ENCODE measurements at regions not wholly inside any gene's neighbourhood (a gene's known extent, or its start where the extent isn't known, plus 50 kb on each side); places are given as distances from the start of the nearest gene placed in this dataset.
A peak's percentile ranks its signal among the peaks of the same experiment; 100 is the strongest.

DNA sequence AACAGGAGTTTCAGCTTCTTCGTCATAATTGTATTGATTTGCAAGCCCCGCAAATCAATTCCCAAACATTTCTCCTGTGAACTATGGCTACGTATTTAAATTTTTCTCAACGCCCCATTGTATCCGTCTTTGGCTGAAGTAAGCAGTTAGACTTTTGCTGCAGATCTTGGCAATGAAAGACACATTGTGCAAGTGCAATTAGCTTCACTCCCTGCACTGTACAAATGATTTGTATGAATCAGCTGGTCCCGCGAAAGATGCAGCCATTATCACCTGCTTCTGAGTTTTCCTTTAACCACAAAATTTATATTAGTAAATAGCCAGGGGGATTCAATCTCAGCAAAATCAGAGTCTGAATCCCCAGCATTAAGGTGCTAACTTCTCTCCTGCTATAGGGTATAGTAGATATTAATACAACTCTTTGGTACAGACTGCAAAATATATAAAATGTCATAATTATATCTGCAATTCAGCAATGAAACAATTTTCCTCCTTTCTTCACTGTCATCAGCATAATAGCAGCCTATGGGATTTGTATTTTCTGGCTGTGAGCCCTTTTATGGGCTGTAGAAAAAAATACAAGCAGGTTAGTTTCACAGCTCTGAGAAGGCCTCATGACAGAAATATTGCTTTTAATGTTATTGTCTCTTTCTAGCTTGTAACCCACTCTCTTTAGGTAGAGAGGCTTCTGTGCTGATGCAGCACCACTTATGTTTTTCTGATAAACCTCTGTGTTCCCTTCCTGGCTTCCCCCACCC is 68.4 kb upstream of the SMARCA2 start:
- intact Hi-C loops (cut with DNase I): no loop called here
- ATAC-seq (no peak), DNase-seq (ENCODE audit: low spot score) (no peak)

- intact Hi-C loops (cut with DNase I): no loop called here
- DNase-seq (ENCODE audit: low spot score) (no peak), ATAC-seq (no peak)
Observed at GRCh38 chr9:1947438-1947837, 67.7 kb upstream of the SMARCA2 start.

GRCh38 chr9:1948541-1948940 is 66.6 kb upstream of the SMARCA2 start:
- intact Hi-C loops (cut with DNase I): no loop called here
- ATAC-seq (no peak), DNase-seq (ENCODE audit: low spot score) (no peak)

DNA sequence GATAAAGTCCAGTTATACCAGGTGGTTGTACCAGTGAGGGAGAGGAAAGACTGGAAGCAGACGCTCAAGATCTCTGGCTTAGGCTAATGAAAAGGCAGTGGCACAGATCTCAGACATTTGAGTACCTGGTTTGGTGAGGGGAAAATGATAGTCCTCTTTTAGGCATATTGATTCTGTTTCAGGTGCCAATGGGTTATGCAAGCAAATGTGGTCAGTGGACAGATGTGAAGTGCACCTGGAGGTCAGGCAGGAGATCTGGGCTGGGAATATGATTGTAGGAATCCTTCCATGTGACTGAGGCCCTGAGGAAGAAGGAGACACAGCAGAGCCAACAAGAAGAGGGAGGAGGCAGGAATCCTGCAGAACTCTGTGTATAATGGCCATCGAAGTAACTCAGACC is 63.7 kb upstream of the SMARCA2 start:
- ATAC-seq (no peak), DNase-seq (ENCODE audit: low spot score) (no peak)
- intact Hi-C loops (cut with DNase I): no loop called here

DNA sequence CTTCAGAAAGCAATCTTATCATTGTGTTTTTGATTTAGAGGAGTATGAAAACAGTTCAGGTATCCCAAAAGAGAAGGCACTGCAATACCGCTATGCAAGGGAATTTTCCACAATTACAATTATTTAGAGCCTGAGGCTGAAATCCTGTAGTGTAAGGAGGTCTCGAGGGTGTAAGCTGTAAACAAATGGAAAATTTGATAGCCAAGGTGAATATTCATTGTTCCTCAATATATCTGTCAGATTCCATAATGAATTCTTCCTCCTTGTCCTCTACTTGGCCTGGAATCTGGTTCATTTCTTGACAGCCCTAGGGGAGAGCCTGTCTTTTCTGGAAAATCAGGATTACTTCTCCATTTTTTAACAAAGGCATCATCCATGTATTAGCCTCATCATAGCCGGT is 63.1 kb upstream of the SMARCA2 start:
- ATAC-seq: no peak
- no peak for DNase-seq (ENCODE audit: low spot score)
- intact Hi-C loops (cut with DNase I): no loop called here

GRCh38 chr9:1954238-1954637 is 60.9 kb upstream of the SMARCA2 start:
- intact Hi-C loops (cut with DNase I): no loop called here
- no peak for ATAC-seq

GRCh38 chr9:1956958-1957357 is 58.2 kb upstream of the SMARCA2 start:
- DNase-seq (ENCODE audit: low spot score) (no peak), ATAC-seq (no peak)
- intact Hi-C loops (cut with DNase I): no loop called here

More at GRCh38 chr9:1954238-1954637, 60.9 kb upstream of the SMARCA2 start:
- DNase-seq (ENCODE audit: low spot score): no peak

GRCh38 chr9:1957856-1958255 is 57.3 kb upstream of the SMARCA2 start:
- no peak for ATAC-seq
- intact Hi-C loops (cut with DNase I): no loop called here
- DNase-seq (ENCODE audit: low spot score): no peak

GRCh38 chr9:1959371-1959770 is 55.8 kb upstream of the SMARCA2 start:
- DNase-seq (ENCODE audit: low spot score) (no peak), ATAC-seq (no peak)
- intact Hi-C loops (cut with DNase I): no loop called here

- intact Hi-C loops (cut with DNase I): loop anchor here (10.0 kb wide), 2 partner anchors 246 to 1006 kb away; no protein-coding TSS in a partner anchor
- ATAC-seq (no peak), DNase-seq (ENCODE audit: low spot score) (no peak)
Observed at GRCh38 chr9:1960342-1961042, 54.7 kb upstream of the SMARCA2 start.

DNA sequence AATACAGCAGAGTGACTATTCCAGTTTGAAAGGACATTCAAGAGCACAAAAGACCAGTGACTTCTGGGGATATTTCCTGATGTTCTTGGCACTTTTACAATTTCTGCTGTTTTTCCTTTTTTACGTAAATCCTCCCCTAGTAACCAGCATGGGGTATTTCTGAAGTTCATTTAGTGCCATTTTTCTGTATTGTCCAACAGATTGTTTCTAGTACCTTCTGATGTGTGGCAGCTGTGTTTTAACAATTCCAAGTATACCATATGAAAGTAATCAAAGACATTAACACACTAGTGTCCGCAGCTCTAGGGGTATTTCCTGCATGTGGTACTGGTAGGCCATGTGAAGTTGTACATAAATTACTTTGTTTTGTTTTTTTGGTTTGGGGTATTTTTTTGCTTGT is 53.0 kb upstream of the SMARCA2 start:
- intact Hi-C loops (cut with DNase I): loop anchor here (10.0 kb wide), 2 partner anchors 247 to 1007 kb away; no protein-coding TSS in a partner anchor
- no peak for DNase-seq (ENCODE audit: low spot score)
- peak; percentile 26 for ATAC-seq

GRCh38 chr9:1962588-1963106 is 52.5 kb upstream of the SMARCA2 start:
- DNase-seq (ENCODE audit: low spot score) (no peak), ATAC-seq (no peak)
- intact Hi-C loops (cut with DNase I): loop anchor here (10.0 kb wide), 2 partner anchors 248 to 1008 kb away; no protein-coding TSS in a partner anchor

- DNase-seq (ENCODE audit: low spot score): no peak
- intact Hi-C loops (cut with DNase I): loop anchor here (10.0 kb wide), 2 partner anchors 249 to 1009 kb away; no protein-coding TSS in a partner anchor
- no peak for ATAC-seq
Observed at GRCh38 chr9:1964093-1964492, 51.1 kb upstream of the SMARCA2 start.

All from sciatic nerve (tissue), 2 donors.